ENCODE measurements at regions not wholly inside any gene's neighbourhood (a gene's known extent, or its start where the extent isn't known, plus 50 kb on each side); places are given as distances from the start of the nearest gene placed in this dataset.

GRCh38 chr5:41648996-41649395 is 138.6 kb upstream of the PLCXD3 start:
- POLR2A ChIA-PET, result no interaction called here
- DNase-seq (ENCODE audit: low read depth, low spot score), result no peak
- CTCF ChIA-PET, result interaction anchor here (0.7 to 1.2 kb wide), 2 partner anchors 12 to 13 kb away, joined by 3 to 4 read pairs; no protein-coding TSS in a partner anchor

GRCh38 chr5:41641621-41642020 is 131.2 kb upstream of the PLCXD3 start:
- TF ChIP-seq CTCF (IDR thresholded peaks at IDR 0.05; ENCODE audit: insufficient read depth, low read length, missing control alignments), result no peak
- H3K4me3 ChIP-seq (ENCODE audit: low read depth, low read length), result no peak overlapping the region
- ChIA-PET POLR2A (no interaction called here), CTCF (interaction anchor here (1.0 to 6.0 kb wide), 7 partner anchors 20 to 738 kb away, joined by 3 to 42 read pairs (median 5); no protein-coding TSS in a partner anchor)
- DNase-seq (ENCODE audit: low read depth, low spot score), result no peak

More at GRCh38 chr5:41648996-41649395, 138.6 kb upstream of the PLCXD3 start:
- TF ChIP-seq CTCF (IDR thresholded peaks at IDR 0.05; ENCODE audit: insufficient read depth, low read length, missing control alignments), result no peak
- H3K4me3 ChIP-seq (ENCODE audit: low read depth, low read length), result no peak overlapping the region

GRCh38 chr5:41638685-41639084 is 128.3 kb upstream of the PLCXD3 start:
- DNase-seq (ENCODE audit: low read depth, low spot score), result no peak
- no peak overlapping the region for H3K4me3 ChIP-seq (ENCODE audit: low read depth, low read length)
- POLR2A ChIA-PET, result no interaction called here
- CTCF ChIA-PET, result interaction anchor here (1.0 to 6.0 kb wide), 8 partner anchors 17 to 735 kb away, joined by 3 to 42 read pairs (median 5); no protein-coding TSS in a partner anchor
- no peak for TF ChIP-seq CTCF (IDR thresholded peaks at IDR 0.05; ENCODE audit: insufficient read depth, low read length, missing control alignments)

- no peak for DNase-seq (ENCODE audit: low read depth, low spot score)
- CTCF ChIA-PET, result interaction anchor here (1.4 to 6.0 kb wide), 4 partner anchors 11 to 733 kb away, joined by 4 to 40 read pairs (median 8); no protein-coding TSS in a partner anchor
- no peak for TF ChIP-seq CTCF (IDR thresholded peaks at IDR 0.05; ENCODE audit: insufficient read depth, low read length, missing control alignments)
- H3K4me3 ChIP-seq (ENCODE audit: low read depth, low read length), result no peak overlapping the region
- POLR2A ChIA-PET, result no interaction called here
These were observed 127.5 kb upstream of the PLCXD3 start for GRCh38 chr5:41637869-41638268.

- no peak for TF ChIP-seq CTCF (IDR thresholded peaks at IDR 0.05; ENCODE audit: insufficient read depth, low read length, missing control alignments)
- no peak overlapping the region for H3K4me3 ChIP-seq (ENCODE audit: low read depth, low read length)
- ChIA-PET POLR2A (no interaction called here), CTCF (interaction anchor here (1.4 to 6.0 kb wide), 4 partner anchors 11 to 732 kb away, joined by 4 to 40 read pairs (median 8); no protein-coding TSS in a partner anchor)
- no peak for DNase-seq (ENCODE audit: low read depth, low spot score)
These were observed 127.0 kb upstream of the PLCXD3 start for GRCh38 chr5:41637424-41637823.

GRCh38 chr5:41636605-41637004 is 126.2 kb upstream of the PLCXD3 start:
- no peak overlapping the region for H3K4me3 ChIP-seq (ENCODE audit: low read depth, low read length)
- no peak for DNase-seq (ENCODE audit: low read depth, low spot score)
- CTCF ChIA-PET, result interaction anchor here (1.2 to 3.2 kb wide), 3 partner anchors 12 to 366 kb away, joined by 4 to 10 read pairs (median 4); no protein-coding TSS in a partner anchor
- POLR2A ChIA-PET, result no interaction called here
- TF ChIP-seq CTCF (IDR thresholded peaks at IDR 0.05; ENCODE audit: insufficient read depth, low read length, missing control alignments), result peak; percentile 10
